ENCODE measurements at regions not wholly inside any gene's neighbourhood (a gene's known extent, or its start where the extent isn't known, plus 50 kb on each side); places are given as distances from the start of the nearest gene placed in this dataset.

DNA sequence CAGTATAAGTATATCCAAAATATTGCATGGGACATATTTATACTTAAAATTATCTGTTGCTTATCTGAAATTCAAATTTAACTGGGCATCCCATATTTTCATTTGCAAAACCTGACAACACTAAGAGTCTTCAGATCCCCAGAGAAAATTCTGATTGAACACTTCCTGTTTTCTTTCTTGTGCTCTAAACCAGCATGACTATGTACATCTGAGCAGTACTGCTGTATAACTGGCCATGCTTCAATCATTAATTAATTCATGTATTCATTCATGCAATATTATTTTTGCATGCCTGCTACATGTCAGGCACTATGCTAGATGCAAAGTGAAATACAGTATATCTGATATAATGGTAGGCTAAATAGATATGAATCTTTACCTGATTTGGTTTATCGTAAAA lies 461.2 kb downstream of the TLR4 start:
- no peak overlapping the region for H3K4me3 Mint-ChIP-seq

DNA sequence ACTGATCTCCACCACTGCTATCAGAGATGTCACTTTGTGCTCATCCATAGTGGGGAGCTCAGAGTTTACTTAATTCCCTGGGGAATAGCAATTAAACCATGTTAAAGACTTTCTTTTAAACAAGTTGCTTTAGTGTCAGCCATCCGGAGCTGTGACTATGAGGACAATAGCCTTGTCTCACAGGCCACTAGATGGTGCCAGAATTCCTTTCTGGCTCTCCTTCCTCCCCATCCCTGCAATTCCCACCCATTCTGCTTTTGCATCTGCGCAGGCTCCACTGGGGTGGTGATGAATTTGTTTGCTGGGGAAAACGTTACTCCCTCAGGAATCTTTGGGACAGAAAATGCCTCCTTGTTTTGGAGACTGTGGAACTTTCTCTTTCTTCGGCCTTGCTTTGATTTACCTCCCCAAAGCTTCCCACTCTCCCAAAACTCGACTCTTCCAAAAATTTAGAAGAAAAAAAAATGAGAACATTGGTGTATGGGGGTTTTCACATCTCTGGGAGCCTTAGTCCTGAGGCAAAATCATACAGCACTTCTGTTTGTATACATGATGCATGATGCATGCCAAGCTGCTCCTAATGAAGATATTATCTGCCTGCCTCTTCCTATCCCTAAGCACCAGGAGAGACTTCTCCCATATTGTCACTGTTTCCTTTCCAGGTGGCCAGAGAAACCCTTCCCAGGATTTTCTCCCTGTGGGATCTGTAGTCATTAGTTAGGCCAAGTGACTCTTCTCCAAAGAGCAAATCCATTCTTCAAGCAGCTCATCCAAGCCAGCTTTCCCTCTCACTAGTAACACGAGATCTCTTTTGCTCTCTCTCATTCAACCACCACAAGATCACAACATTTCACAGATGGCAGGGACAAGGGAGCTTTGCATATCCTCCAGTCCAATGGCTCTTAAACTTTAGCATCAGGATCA lies 466.1 kb downstream of the TLR4 start:
- H3K27ac Mint-ChIP-seq (ENCODE audit: unreplicated experiment): no peak overlapping the region
- DNase-seq (ENCODE audit: low read depth, low spot score): peak; percentile 40
- H3K27me3 Mint-ChIP-seq (ENCODE audit: low read depth): peaks cover 42% of the 10 kb centered on the region
- TF ChIP-seq, protein P1, sequence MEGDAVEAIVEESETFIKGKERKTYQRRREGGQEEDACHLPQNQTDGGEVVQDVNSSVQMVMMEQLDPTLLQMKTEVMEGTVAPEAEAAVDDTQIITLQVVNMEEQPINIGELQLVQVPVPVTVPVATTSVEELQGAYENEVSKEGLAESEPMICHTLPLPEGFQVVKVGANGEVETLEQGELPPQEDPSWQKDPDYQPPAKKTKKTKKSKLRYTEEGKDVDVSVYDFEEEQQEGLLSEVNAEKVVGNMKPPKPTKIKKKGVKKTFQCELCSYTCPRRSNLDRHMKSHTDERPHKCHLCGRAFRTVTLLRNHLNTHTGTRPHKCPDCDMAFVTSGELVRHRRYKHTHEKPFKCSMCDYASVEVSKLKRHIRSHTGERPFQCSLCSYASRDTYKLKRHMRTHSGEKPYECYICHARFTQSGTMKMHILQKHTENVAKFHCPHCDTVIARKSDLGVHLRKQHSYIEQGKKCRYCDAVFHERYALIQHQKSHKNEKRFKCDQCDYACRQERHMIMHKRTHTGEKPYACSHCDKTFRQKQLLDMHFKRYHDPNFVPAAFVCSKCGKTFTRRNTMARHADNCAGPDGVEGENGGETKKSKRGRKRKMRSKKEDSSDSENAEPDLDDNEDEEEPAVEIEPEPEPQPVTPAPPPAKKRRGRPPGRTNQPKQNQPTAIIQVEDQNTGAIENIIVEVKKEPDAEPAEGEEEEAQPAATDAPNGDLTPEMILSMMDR (conservative IDR thresholded peaks at IDR 0.05): peak; percentile 83
- H3K4me1 Mint-ChIP-seq: peaks cover 3% of the 10 kb centered on the region
- H3K4me3 Mint-ChIP-seq: no peak overlapping the region
- H3K36me3 Mint-ChIP-seq (ENCODE audit: low read depth): no peaks in the 10 kb centered on the region
- no peaks in the 10 kb centered on the region for H3K9me3 Mint-ChIP-seq

More for the DNA sequence above, 461.2 kb downstream of the TLR4 start:
- Mint-ChIP-seq H3K4me1 (peaks cover 3% of the 10 kb centered on the region), H3K9me3 (no peaks in the 10 kb centered on the region), H3K36me3 (ENCODE audit: low read depth) (no peaks in the 10 kb centered on the region), H3K27me3 (ENCODE audit: low read depth) (peaks cover 36% of the 10 kb centered on the region), H3K27ac (ENCODE audit: unreplicated experiment) (no peak overlapping the region)
- TF ChIP-seq, protein P1 (conservative IDR thresholded peaks at IDR 0.05): no peak
- DNase-seq (ENCODE audit: low read depth, low spot score): no peak

DNA sequence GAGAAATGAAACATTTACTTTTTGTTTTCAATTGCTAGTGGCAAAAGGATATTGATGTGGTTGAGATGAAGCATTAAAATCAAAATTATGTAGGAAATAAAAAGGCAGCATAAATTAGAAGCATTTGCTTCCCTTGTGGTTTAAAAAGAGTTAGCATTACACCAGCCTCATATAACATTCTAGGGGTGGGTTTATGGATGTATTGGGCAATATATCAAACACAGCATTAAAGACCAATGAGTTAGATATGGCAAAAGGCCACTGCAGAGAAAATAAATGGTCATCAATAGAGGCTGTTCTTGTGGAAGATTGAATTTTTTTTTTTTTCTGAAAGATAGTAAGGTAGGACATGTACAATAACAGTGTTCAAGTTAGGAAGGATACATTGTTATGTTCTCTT lies 473.0 kb downstream of the TLR4 start:
- H3K4me1 Mint-ChIP-seq: no peaks in the 10 kb centered on the region
- H3K4me3 Mint-ChIP-seq: no peak overlapping the region
- no peaks in the 10 kb centered on the region for H3K27me3 Mint-ChIP-seq (ENCODE audit: low read depth)
- TF ChIP-seq, protein P1 (conservative IDR thresholded peaks at IDR 0.05): no peak
- no peaks in the 10 kb centered on the region for H3K9me3 Mint-ChIP-seq
- no peak overlapping the region for H3K27ac Mint-ChIP-seq (ENCODE audit: unreplicated experiment)
- no peak for DNase-seq (ENCODE audit: low read depth, low spot score)
- no peaks in the 10 kb centered on the region for H3K36me3 Mint-ChIP-seq (ENCODE audit: low read depth)

DNA sequence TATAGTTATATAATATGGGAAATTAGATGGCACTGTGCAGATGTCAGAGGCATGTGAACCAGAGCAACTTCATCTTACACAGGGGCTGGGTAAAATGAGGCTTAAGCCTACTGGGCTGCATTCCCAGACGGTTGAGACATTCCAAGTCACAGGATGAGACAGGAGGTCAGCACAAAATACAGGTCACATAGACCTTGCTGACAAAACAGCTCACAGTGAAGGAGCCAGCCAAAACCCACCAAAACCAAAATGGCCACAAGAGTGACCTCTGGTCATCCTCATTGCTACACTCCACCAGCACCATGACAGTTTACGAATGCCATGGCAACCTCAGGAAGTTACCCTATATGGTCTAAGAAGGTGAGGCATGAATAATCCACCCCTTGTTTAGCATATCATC lies 479.4 kb downstream of the TLR4 start:
- H3K4me3 Mint-ChIP-seq: no peak overlapping the region
- H3K36me3 Mint-ChIP-seq (ENCODE audit: low read depth): no peaks in the 10 kb centered on the region
- no peak overlapping the region for H3K27ac Mint-ChIP-seq (ENCODE audit: unreplicated experiment)
- no peaks in the 10 kb centered on the region for H3K9me3 Mint-ChIP-seq
- TF ChIP-seq, protein P1 (conservative IDR thresholded peaks at IDR 0.05): no peak
- no peak for DNase-seq (ENCODE audit: low read depth, low spot score)
- H3K27me3 Mint-ChIP-seq (ENCODE audit: low read depth): no peaks in the 10 kb centered on the region
- H3K4me1 Mint-ChIP-seq: no peaks in the 10 kb centered on the region

DNA sequence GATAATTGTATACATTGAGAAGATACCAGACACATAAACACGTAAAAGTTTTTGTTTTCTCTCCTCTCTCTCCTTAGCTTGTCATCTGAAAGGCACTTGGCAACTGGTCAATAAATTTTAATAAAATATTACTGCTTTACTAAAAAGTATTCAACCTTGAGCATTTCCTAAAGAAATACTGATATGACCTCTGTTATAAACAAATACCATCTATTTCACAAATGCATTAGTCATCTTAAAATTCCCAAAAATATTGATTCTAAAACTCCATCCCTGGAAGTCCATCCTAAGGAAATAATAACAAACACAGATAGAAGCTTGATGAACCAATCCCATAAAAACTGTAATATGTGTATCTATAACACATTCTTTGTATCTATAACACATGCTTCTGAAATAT lies 483.2 kb downstream of the TLR4 start:
- H3K4me3 Mint-ChIP-seq: no peak overlapping the region
- no peaks in the 10 kb centered on the region for H3K27me3 Mint-ChIP-seq (ENCODE audit: low read depth)
- no peaks in the 10 kb centered on the region for H3K4me1 Mint-ChIP-seq
- no peaks in the 10 kb centered on the region for H3K36me3 Mint-ChIP-seq (ENCODE audit: low read depth)
- TF ChIP-seq, protein P1 (conservative IDR thresholded peaks at IDR 0.05): no peak
- no peak overlapping the region for H3K27ac Mint-ChIP-seq (ENCODE audit: unreplicated experiment)
- no peak for DNase-seq (ENCODE audit: low read depth, low spot score)
- no peaks in the 10 kb centered on the region for H3K9me3 Mint-ChIP-seq
